Esophagus muscularis mucosa (tissue), 4 donors: ENCODE measurements at regions not wholly inside any gene's neighbourhood (a gene's known extent, or its start where the extent isn't known, plus 50 kb on each side); places are given as distances from the start of the nearest gene placed in this dataset.

Experiments
- DNase-seq: peaks from one replicate; pipeline ENCODE4 v3.0.0-alpha.2; 2017; ENCODE audit errors: extremely low spot score
- H3K27ac ChIP-seq, 4 donors: fragments of 200-600 bp; sonication (generic); replicated peaks in 1 of 4; 1 replicate in 3 of 4; 2 replicates in 1 of 4; pipeline ENCODE4 v1.5.1; 2016 to 2019; ENCODE audit warnings: mild to moderate bottlenecking in 1 of 4
- H3K27me3 ChIP-seq, 4 donors: fragments of 200-600 bp; sonication (generic); one replicate each; pipeline versions ENCODE4 v1.5.1 to v1.6.0; 2016 to 2019
- H3K36me3 ChIP-seq, 4 donors: fragments of 200-600 bp; sonication (generic); one replicate each; pipeline ENCODE4 v1.5.1; 2016 to 2019
- H3K4me1 ChIP-seq, 4 donors: fragments of 200-600 bp; sonication (generic); one replicate each; pipeline ENCODE4 v1.5.1; 2016 to 2019
- H3K4me3 ChIP-seq, 4 donors: fragments of 200-600 bp; sonication (generic); 1 replicate in 2 of 4; 2 replicates in 2 of 4; pipeline ENCODE4 v1.5.1; 2016 to 2019; ENCODE audit warnings: mild to moderate bottlenecking in 4 of 4, moderate library complexity in 1 of 4
- H3K9me3 ChIP-seq, 4 donors: fragments of 200-600 bp; sonication (generic); 1 replicate in 3 of 4; 2 replicates in 1 of 4; pipeline ENCODE4 v1.5.1; 2016 to 2019
- CTCF ChIP-seq, 3 experiments: fragments of 200-600 bp in 2 of 3; fragments of 450-650 bp in 1 of 3; sonication (generic) in 2 of 3; IDR thresholded peaks; one replicate each; pipeline ENCODE4 v1.5.1; 2017 to 2019; ENCODE audit warnings: antibody characterized with exemption in 3 of 3, mild to moderate bottlenecking in 2 of 3, moderate library complexity in 1 of 3
- EP300 ChIP-seq: sonication (generic); formaldehyde crosslinking; IDR thresholded peaks from one replicate; pipeline ENCODE4 v1.6.1; 2017; ENCODE audit warnings: antibody characterized with exemption
- POLR2A ChIP-seq: fragments of 450-650 bp; IDR thresholded peaks from one replicate; pipeline ENCODE4 v1.6.1; 2017; ENCODE audit warnings: antibody characterized with exemption, moderate library complexity, mild to moderate bottlenecking, low read depth
- POLR2AphosphoS5 ChIP-seq, 2 donors: sonication (generic); formaldehyde crosslinking; IDR thresholded peaks; one replicate each; pipeline ENCODE4 v1.6.1; 2017; ENCODE audit warnings: antibody characterized with exemption in 2 of 2
- WGBS: methylation state at CpG from one replicate; pipeline ENCODE4 v1.1.5; 2018; 5-methylcytosine and 5-hydroxymethylcytosine counted together
- intact Hi-C: fragments of 100-400 bp; cut with DNase I; formaldehyde crosslinking; loops from one replicate; pipeline ENCODE4 v1.15.1; 2023

GRCh38 chr2:219861307-219861706 lies 233.9 kb downstream of the SLC4A3 start:
- H3K27me3 ChIP-seq, result peaks cover 0 to 20% (median 0%) of the 10 kb centered on the region in 4 donors
- H3K27ac ChIP-seq, result no peak overlapping the region
- intact Hi-C loops, result no loop called here
- TF ChIP-seq CTCF (IDR thresholded peaks at IDR 0.05) (no peak), POLR2A (no peak), EP300 (no peak), POLR2AphosphoS5 (IDR thresholded peaks at IDR 0.05) (no peak)
- no peaks in the 10 kb centered on the region for H3K9me3 ChIP-seq
- DNase-seq, result no peak
- 71% methylated on average over 3 of the region's 3 CpGs for WGBS
- no peaks in the 10 kb centered on the region for H3K4me1 ChIP-seq
- no peaks in the 10 kb centered on the region for H3K36me3 ChIP-seq
- H3K4me3 ChIP-seq, result no peak overlapping the region

DNA sequence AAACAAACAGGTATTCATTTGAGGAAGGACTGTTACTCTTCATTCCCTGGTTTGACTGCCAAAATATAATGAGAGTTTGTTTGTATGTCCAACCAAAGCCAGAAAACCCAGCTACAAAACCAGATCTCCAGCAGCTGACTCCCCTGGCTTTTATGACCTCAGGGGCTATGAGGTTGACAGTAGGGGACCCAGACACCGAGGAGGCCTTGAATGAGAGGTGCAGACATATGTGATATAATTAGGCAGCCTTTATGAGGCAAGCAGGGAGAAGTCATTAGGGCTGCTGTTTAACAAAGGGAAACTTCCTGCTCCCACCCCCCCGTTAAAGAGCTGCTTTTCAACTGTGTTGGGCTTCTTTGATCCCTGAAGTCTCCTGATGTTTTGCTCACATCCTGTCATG lies 236.7 kb downstream of the SLC4A3 start:
- Histone ChIP-seq H3K9me3 (no peaks in the 10 kb centered on the region), H3K27ac (no peak overlapping the region), H3K27me3 (no peaks in the 10 kb centered on the region), H3K36me3 (no peaks in the 10 kb centered on the region), H3K4me3 (no peak overlapping the region), H3K4me1 (no peaks in the 10 kb centered on the region)
- DNase-seq, result no peak
- 47% methylated on average over 2 of the region's 2 CpGs for WGBS
- intact Hi-C loops, result no loop called here
- TF ChIP-seq POLR2AphosphoS5 (IDR thresholded peaks at IDR 0.05), result no peak
- no peak for TF ChIP-seq CTCF (IDR thresholded peaks at IDR 0.05)
- no peak for TF ChIP-seq EP300
- no peak for TF ChIP-seq POLR2A

GRCh38 chr2:219868635-219869034 lies 241.2 kb downstream of the SLC4A3 start:
- no peak overlapping the region for H3K27ac ChIP-seq
- intact Hi-C loops, result no loop called here
- H3K27me3 ChIP-seq, result no peaks in the 10 kb centered on the region
- H3K4me3 ChIP-seq, result no peak overlapping the region
- TF ChIP-seq POLR2A, result no peak
- no peak for TF ChIP-seq CTCF (IDR thresholded peaks at IDR 0.05)
- no peaks in the 10 kb centered on the region for H3K9me3 ChIP-seq
- no peaks in the 10 kb centered on the region for H3K4me1 ChIP-seq
- no peaks in the 10 kb centered on the region for H3K36me3 ChIP-seq
- 89% methylated on average over 2 of the region's 2 CpGs for WGBS
- DNase-seq, result no peak

DNA sequence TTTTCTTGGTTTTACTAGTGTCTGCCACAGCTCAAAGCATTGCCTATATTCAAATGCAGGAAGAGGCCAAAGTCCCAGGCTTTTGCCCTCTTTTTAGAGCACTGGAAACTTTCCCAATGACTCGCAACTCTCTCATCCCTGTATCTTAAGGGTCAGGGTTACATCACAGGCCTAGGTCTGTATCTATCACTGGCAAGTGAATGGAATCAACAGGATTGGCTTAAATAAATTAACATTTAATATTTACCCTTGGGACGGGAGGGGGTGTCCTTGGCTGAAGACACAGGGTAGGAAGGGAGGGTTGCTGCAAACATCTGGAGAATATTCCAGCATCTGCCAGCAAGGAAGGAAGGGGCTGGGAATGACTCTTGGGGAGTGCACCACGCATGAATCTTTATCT lies 242.6 kb downstream of the SLC4A3 start:
- Histone ChIP-seq H3K27ac (no peak overlapping the region), H3K9me3 (no peaks in the 10 kb centered on the region), H3K4me3 (no peak overlapping the region), H3K36me3 (no peaks in the 10 kb centered on the region), H3K4me1 (no peaks in the 10 kb centered on the region), H3K27me3 (no peaks in the 10 kb centered on the region)
- whole genome bisulfite sequencing, result 52% methylated on average over 3 of the region's 3 CpGs
- DNase-seq, result no peak
- intact Hi-C loops, result no loop called here
- TF ChIP-seq POLR2AphosphoS5 (IDR thresholded peaks at IDR 0.05), result no peak
- no peak for TF ChIP-seq EP300
- no peak for TF ChIP-seq CTCF (IDR thresholded peaks at IDR 0.05)
- TF ChIP-seq POLR2A, result no peak

- no peak for TF ChIP-seq CTCF (IDR thresholded peaks at IDR 0.05)
- no peak for TF ChIP-seq EP300
- no peak for TF ChIP-seq POLR2AphosphoS5 (IDR thresholded peaks at IDR 0.05)
- TF ChIP-seq POLR2A, result no peak
- WGBS, result 69% methylated on average over 8 of the region's 8 CpGs
- no peaks in the 10 kb centered on the region for H3K9me3 ChIP-seq
- H3K4me1 ChIP-seq, result no peaks in the 10 kb centered on the region
- DNase-seq, result no peak
- no peak overlapping the region for H3K4me3 ChIP-seq
- no peak overlapping the region for H3K27ac ChIP-seq
- no peaks in the 10 kb centered on the region for H3K27me3 ChIP-seq
- H3K36me3 ChIP-seq, result no peaks in the 10 kb centered on the region
- intact Hi-C loops, result no loop called here
Observed at GRCh38 chr2:219871351-219871750, 243.9 kb downstream of the SLC4A3 start.
